Esophagus squamous epithelium (tissue), 5 donors: ENCODE measurements at regions not wholly inside any gene's neighbourhood (a gene's known extent, or its start where the extent isn't known, plus 50 kb on each side); places are given as distances from the start of the nearest gene placed in this dataset.

Experiments
- DNase-seq: peaks from one replicate; lab custom pipeline; 2025; lab: John Stamatoyannopoulos, UW
- H3K27ac ChIP-seq, 4 donors: fragments of 200-600 bp; sonication (generic); one replicate each; pipeline ENCODE4 v1.5.1; 2016 to 2019; ENCODE audit warnings: mild to moderate bottlenecking in 1 of 4
- H3K27me3 ChIP-seq, 4 donors: fragments of 200-600 bp; sonication (generic); 1 replicate in 3 of 4; 2 replicates in 1 of 4; pipeline versions ENCODE4 v1.5.1 to v1.6.0; 2017 to 2021; ENCODE audit warnings: antibody characterized with exemption in 1 of 4
- H3K36me3 ChIP-seq, 3 donors: fragments of 200-600 bp; sonication (generic); one replicate each; pipeline ENCODE4 v1.5.1; 2016 to 2019
- H3K4me1 ChIP-seq, 3 donors: fragments of 200-600 bp; sonication (generic); one replicate each; pipeline ENCODE4 v1.5.1; 2017 to 2019
- H3K4me3 ChIP-seq, 4 donors: fragments of 200-600 bp; sonication (generic); 1 replicate in 3 of 4; 2 replicates in 1 of 4; pipeline ENCODE4 v1.5.1; 2016 to 2019; ENCODE audit warnings: mild to moderate bottlenecking in 2 of 4, moderate library complexity in 1 of 4
- H3K9me3 ChIP-seq, 3 donors: fragments of 200-600 bp; sonication (generic); one replicate each; pipeline ENCODE4 v1.5.1; 2016 to 2019
- POLR2A ChIP-seq, 4 donors: fragments of 450-650 bp; IDR thresholded peaks; one replicate each; pipeline ENCODE4 v1.6.1; 2017; ENCODE audit warnings: antibody characterized with exemption in 4 of 4, mild to moderate bottlenecking in 4 of 4, moderate library complexity in 3 of 4
- WGBS, 2 donors: methylation state at CpG; one replicate each; pipeline ENCODE4 v1.1.5; 2018; 5-methylcytosine and 5-hydroxymethylcytosine counted together
- intact Hi-C: fragments of 100-400 bp; cut with DNase I; formaldehyde crosslinking; loops from one replicate; pipeline ENCODE4 v1.15.0; 2022
- TF ChIP-seq, protein P1 (sequence below), 6 experiments: fragments of 450-650 bp in 4 of 6; fragments of 200-600 bp in 2 of 6; sonication (generic) in 2 of 6; IDR thresholded peaks; one replicate each; pipeline ENCODE4 v1.5.1; 2016 to 2019; ENCODE audit warnings: antibody characterized with exemption in 6 of 6, mild to moderate bottlenecking in 4 of 6, moderate library complexity in 4 of 6
- donor health status: DM: yes; HTN: yes; CAD: no.

GRCh38 chr2:125553768-125554167 is 1102.2 kb upstream of the GYPC start:
- Histone ChIP-seq H3K4me3 (no peak overlapping the region), H3K4me1 (no peaks in the 10 kb centered on the region), H3K27ac (no peak overlapping the region), H3K9me3 (no peaks in the 10 kb centered on the region), H3K36me3 (no peaks in the 10 kb centered on the region), H3K27me3 (no peaks in the 10 kb centered on the region)
- TF ChIP-seq, protein P1, sequence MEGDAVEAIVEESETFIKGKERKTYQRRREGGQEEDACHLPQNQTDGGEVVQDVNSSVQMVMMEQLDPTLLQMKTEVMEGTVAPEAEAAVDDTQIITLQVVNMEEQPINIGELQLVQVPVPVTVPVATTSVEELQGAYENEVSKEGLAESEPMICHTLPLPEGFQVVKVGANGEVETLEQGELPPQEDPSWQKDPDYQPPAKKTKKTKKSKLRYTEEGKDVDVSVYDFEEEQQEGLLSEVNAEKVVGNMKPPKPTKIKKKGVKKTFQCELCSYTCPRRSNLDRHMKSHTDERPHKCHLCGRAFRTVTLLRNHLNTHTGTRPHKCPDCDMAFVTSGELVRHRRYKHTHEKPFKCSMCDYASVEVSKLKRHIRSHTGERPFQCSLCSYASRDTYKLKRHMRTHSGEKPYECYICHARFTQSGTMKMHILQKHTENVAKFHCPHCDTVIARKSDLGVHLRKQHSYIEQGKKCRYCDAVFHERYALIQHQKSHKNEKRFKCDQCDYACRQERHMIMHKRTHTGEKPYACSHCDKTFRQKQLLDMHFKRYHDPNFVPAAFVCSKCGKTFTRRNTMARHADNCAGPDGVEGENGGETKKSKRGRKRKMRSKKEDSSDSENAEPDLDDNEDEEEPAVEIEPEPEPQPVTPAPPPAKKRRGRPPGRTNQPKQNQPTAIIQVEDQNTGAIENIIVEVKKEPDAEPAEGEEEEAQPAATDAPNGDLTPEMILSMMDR (IDR thresholded peaks at IDR 0.05): no peak
- TF ChIP-seq POLR2A (IDR thresholded peaks at IDR 0.05): no peak
- intact Hi-C loops: no loop called here
- no peak for DNase-seq
- 85 to 88% methylated on average over 1 of the region's 1 CpG for WGBS, 2 donors

GRCh38 chr2:125554956-125555355 is 1101.0 kb upstream of the GYPC start:
- Histone ChIP-seq H3K4me1 (no peaks in the 10 kb centered on the region), H3K36me3 (no peaks in the 10 kb centered on the region), H3K27me3 (no peaks in the 10 kb centered on the region), H3K9me3 (no peaks in the 10 kb centered on the region), H3K27ac (no peak overlapping the region), H3K4me3 (no peak overlapping the region)
- intact Hi-C loops: no loop called here
- TF ChIP-seq, protein P1 (IDR thresholded peaks at IDR 0.05): no peak
- no peak for TF ChIP-seq POLR2A (IDR thresholded peaks at IDR 0.05)
- DNase-seq: no peak
- 24 to 26% methylated on average over 2 of the region's 2 CpGs for WGBS, 2 donors

GRCh38 chr2:125559186-125559585 is 1096.8 kb upstream of the GYPC start:
- 56 to 62% methylated on average over 3 of the region's 3 CpGs for WGBS, 2 donors
- intact Hi-C loops: no loop called here

DNA sequence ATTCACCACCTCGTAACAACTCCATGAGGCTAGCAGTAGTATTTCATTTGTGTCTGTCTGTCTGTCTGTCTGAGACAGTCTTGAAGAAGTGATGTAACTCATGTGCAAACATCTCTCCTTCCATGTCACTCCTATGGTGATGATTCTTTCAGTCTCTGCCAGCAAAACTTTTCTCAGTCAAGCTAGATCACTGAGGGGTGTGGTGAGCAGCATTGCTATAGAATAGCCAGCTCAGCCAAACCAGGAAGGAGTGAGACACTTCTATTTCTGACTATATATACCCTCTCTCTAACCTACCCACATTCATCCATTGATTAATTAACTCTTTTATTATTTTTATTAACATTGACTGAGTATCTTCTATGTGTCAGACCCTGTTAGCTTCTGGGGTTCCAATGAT is 1095.1 kb upstream of the GYPC start:
- H3K27ac ChIP-seq: no peak overlapping the region
- TF ChIP-seq, protein P1 (IDR thresholded peaks at IDR 0.05): no peak
- TF ChIP-seq POLR2A (IDR thresholded peaks at IDR 0.05): no peak
- H3K4me1 ChIP-seq: no peaks in the 10 kb centered on the region
- intact Hi-C loops: no loop called here
- no peaks in the 10 kb centered on the region for H3K36me3 ChIP-seq
- no peak overlapping the region for H3K4me3 ChIP-seq
- no peak for DNase-seq
- peaks cover 0 to 3% (median 0%) of the 10 kb centered on the region in 3 donors for H3K9me3 ChIP-seq
- WGBS, 2 donors: 25 to 60% methylated on average over 1 of the region's 1 CpG
- no peaks in the 10 kb centered on the region for H3K27me3 ChIP-seq

More at GRCh38 chr2:125559186-125559585, 1096.8 kb upstream of the GYPC start:
- Histone ChIP-seq H3K27me3 (no peaks in the 10 kb centered on the region), H3K36me3 (no peaks in the 10 kb centered on the region), H3K9me3 (peaks cover 0 to 3% (median 0%) of the 10 kb centered on the region in 3 donors), H3K4me3 (no peak overlapping the region), H3K4me1 (no peaks in the 10 kb centered on the region), H3K27ac (no peak overlapping the region)
- DNase-seq: no peak
- TF ChIP-seq POLR2A (IDR thresholded peaks at IDR 0.05): no peak
- TF ChIP-seq, protein P1 (IDR thresholded peaks at IDR 0.05): no peak

DNA sequence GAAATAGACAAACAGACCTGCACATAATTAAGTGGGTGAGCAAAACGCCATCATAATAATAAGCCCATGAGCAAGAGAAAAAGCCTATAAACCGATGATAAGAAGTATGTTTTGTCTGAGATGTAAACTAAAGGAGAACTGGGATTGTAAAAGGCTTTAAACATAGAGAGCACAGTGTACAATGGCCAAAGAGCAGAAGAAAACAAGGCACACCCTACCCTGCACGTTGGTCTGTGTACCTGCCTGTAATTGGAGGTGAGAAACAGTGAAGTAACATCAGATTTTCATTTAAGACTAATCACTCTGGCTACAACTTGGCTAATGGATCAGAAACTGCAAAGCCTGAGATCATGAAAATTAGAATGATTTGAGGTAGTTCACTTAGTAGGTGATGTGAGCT is 1094.7 kb upstream of the GYPC start:
- no peak for TF ChIP-seq POLR2A (IDR thresholded peaks at IDR 0.05)
- TF ChIP-seq, protein P1 (IDR thresholded peaks at IDR 0.05): no peak
- H3K27me3 ChIP-seq: no peaks in the 10 kb centered on the region
- no peak overlapping the region for H3K4me3 ChIP-seq
- 33 to 40% methylated on average over 3 of the region's 3 CpGs for WGBS, 2 donors
- intact Hi-C loops: no loop called here
- no peaks in the 10 kb centered on the region for H3K4me1 ChIP-seq
- no peaks in the 10 kb centered on the region for H3K36me3 ChIP-seq
- no peak for DNase-seq
- peaks cover 0 to 3% (median 0%) of the 10 kb centered on the region in 3 donors for H3K9me3 ChIP-seq
- no peak overlapping the region for H3K27ac ChIP-seq
